HG03103 (cell line): ENCODE measurements at regions not wholly inside any gene's neighbourhood (a gene's known extent, or its start where the extent isn't known, plus 50 kb on each side); places are given as distances from the start of the nearest gene placed in this dataset.

ENCODE experiments used
- ATAC-seq: cut with Tn5 transposase; IDR thresholded peaks from one replicate; pipeline ENCODE4 v1.9.1; 2021; ENCODE audit warnings: low read depth; ENCODE audit not compliant: unreplicated experiment

DNA sequence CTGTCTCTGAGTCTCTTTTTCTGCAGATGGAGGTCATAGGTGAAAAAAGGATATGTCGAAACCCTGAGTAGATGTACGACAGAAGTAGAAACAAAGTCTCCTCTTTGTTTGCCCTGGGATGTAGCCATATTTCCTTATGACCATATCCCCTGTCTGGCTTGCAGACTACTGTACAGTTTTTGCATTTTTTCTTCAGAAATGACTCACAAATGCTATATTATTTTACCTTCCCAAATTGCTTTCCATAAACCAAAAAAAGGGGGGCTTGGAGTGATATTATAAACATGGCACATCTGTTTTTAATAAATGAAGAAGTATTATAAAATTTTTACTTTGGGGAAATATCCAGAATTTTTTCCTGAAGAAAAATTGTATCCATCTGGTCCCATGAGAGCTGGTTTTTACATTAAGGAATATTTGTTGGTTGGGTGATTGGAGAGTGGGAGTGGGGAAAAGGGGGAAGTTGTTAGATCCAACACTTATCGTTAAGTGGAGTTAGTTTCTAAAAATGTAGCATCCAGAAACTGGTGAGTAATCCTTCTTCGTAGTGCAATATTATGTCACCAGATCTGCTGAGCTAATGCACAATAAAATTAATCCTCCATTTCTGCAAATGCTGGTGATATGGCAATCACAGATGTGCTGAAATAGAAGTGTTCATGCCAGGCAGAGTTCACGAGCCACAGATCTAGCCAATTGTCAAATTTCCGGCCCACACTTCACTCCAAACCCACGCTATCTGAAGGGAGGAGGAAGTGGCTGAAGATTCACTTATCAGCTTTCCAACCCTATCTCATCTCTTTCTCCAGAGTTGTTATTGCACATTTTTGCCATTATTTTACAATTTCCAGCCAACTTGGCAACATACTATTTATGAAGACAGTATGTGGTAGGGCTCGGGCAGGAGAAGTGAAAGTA lies 313.6 kb upstream of the ATP11B start:
- no peak for ATAC-seq

DNA sequence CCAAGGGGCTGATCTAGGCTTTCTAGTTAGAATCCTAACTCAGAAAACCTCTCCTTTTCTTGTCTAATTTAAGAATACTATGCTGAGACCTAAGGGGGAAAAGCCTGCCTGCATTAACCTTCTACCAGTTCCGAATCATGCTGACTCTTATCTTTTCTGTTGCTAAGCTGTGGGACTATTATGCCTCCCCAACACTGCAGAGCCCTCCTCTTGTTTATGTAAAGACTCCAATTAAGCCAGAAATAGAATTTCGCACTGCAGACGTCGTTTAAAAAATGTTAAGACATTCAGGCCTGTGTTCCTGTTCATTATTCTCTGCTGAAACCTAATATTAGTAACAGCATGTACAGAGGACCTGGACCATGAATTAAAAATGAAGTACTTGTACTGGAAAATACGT lies 310.6 kb upstream of the ATP11B start:
- no peak for ATAC-seq

GRCh38 chr3:182484682-182485081 lies 308.6 kb upstream of the ATP11B start:
- ATAC-seq = no peak

GRCh38 chr3:182485301-182485700 lies 308.0 kb upstream of the ATP11B start:
- no peak for ATAC-seq

DNA sequence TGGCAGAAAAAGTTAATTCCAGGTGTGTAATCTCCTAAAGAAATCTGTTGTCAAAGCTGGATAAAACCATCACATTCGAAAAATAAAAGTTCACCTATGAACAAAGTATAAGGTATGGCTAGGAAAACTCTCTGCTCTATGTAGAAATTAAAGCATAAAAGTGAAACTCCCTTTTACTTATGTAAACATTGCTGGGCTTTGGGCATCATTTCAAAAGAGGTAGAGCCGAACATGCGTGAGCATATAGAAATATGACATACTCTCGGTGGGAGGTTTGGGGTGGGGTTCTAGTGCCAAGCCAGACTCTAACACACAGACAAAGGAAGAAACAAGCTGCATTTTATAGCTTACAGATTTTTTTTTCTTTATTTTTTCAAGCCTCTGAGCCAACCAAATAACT lies 306.8 kb upstream of the ATP11B start:
- no peak for ATAC-seq

DNA sequence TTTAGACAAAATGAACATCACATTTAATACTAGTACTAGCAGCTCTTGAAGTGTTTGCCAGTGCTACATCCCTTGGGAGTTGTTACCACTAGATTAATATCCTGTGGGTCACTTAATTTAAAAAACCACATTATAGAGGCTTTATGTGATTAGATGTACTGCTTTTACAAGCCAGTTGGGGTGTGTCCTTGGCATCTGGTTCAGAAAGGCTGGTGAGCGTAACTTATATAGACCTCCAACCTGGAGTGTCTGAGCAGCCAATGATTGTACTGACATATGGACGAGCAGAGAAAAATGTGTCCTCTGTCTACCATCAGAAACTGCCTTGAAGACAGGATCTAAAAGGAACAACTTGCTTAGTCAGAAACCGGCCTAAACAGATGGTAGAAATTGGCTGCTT lies 306.2 kb upstream of the ATP11B start:
- ATAC-seq = no peak

DNA sequence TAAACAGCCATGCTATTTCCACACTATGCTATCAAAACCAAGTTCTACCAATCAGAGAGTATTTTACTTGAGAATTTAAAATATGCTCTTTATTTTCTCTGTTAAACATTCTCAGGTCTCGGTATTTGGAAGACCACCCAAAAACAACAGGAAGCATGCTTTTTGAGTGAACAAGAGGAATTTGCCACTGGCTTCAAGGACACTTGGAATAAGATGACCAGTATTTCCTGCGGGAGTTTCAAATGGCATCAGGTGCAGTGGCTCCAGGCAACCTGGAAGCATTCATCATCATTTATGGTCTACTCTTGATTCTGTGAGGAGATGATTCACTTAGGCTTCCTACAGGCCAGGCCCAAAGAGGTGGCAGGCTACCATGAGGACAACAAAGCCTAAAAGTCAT lies 305.7 kb upstream of the ATP11B start:
- no peak for ATAC-seq

DNA sequence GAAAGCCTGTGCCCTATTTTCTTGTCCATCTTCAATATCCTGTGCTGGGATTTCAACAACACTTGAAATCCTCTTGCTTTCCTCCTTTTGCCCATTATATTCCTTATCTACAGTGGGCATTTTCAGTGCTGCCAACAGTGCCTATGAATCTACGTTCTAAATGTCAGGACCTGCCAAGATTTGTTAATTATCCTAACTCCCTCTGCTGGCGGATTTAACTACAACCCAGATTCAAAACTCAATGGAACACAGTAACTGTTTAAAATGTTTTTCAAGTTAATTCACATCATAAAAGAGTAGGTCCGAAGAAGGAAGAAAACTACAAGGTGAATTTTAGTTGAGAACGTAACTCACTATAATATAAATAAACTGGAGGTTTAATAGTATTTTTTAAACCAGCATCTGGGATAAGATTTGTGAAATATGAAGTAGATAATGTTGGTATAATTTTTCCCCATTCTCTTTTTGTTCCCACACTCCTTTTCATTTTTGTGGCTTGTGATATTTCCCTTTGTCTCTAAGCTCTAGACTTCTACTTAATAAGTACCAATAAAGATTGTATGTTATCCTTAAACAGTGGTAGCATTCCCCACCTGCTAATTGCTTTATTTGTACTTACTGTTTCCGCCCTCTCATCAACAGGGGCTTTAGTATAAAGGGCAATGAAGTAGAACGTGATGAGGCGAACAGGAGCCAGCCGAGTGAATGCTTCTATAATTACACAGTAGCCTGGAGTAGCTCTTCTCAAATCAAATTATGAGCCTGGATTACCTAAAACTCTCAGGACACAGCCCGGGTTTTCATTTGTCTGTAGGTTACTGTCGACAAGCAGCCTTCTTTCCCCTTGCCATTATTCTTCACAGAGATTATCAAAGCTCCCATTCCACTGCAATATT lies 302.5 kb upstream of the ATP11B start:
- ATAC-seq = no peak

GRCh38 chr3:182491577-182491976 lies 301.7 kb upstream of the ATP11B start:
- no peak for ATAC-seq

DNA sequence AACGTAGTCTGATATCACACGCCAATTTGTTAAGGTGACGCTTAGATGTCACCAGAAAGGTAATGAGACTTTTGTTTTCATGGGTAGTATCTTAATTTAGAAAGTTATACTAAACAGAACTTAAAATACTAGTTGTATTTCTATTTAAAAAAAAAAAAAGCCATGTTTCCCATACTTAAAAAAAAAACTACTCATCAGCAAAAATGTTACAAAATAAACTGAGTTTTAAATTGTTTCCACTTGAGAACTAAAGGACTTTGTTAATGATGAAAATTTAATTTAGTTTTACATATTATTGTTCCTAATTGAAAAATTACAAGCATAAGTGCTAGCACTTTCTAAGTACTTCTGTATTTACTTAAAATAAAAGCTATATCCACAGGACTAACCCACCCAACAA lies 300.8 kb upstream of the ATP11B start:
- no peak for ATAC-seq

DNA sequence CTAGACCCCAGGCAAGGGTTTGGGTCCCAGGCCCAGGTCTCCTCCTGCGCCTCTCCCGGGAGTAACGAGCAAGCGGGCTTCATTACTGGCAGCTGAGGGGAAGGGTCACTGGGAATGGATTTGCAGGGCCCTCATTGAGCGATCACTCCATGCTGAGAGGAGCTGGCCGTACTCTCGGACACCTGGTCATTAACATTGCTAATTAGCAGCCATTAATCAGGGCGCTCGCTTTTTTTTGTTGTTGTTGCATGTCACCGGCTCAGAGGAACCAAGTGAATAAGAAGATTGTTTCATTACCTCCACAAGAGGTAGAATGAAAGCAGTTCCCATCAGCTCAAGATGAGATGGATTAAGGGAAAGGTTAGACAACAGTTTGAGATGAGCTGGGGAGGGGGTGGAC lies 293.0 kb upstream of the ATP11B start:
- ATAC-seq = no peak

DNA sequence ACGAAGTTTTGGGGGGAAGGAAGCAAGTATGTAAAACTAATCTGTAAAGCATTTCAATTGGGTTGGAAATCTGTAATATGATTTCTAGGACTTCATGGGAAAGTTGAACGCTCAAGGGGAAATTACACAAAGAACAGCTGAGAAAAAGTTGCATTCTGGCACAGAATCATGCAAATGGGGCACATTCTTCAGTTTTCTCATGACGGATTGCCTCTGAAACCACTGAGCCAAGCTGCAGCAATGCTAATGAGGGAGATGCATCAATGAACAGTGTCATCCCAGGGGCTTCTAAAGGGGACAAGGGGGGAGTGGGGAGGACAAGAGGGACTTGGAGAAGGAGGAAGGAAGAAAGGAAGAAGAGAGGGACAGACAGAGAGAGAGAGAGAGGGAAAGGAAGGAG lies 291.4 kb upstream of the ATP11B start:
- ATAC-seq = no peak

GRCh38 chr3:182503401-182503800 lies 289.9 kb upstream of the ATP11B start:
- no peak for ATAC-seq

GRCh38 chr3:182508919-182509711 lies 284.2 kb upstream of the ATP11B start:
- no peak for ATAC-seq

GRCh38 chr3:182509844-182510460 lies 283.4 kb upstream of the ATP11B start:
- ATAC-seq = no peak

DNA sequence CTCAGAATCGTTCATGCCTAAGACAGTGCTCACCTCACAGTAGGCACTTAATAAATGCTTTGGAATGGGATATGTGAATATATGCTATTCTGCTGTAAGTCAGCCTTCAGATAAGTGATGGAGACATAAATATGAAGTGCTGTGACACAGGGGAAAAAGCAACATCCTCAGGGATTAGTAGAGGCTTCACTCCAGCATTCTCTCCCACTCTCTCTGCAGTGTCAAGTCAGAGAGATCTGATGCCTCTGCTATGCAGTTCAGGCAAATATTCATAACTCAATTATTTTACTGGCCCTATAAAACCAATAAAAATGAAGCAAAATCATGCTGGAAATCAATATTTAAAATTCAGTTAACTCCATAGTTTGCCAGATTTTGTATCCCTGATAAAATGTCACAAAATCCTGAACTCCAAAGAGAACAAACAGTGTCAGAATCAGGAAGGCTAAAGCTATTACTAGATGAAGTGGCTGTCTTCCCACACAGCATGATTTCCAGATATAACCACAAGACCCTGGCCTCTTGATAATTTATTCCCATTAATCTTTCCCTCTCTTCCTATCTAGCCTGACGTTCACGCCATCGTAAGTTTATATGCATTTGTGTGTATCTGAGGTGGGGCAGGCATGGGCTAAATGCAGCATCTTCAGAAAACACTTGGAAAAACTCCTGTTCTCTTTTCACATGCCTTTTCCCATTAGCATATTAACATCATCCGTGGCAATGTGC lies 278.9 kb upstream of the ATP11B start:
- ATAC-seq = no peak

- no peak for ATAC-seq
Observed at GRCh38 chr3:182516597-182517336, 276.5 kb upstream of the ATP11B start.

DNA sequence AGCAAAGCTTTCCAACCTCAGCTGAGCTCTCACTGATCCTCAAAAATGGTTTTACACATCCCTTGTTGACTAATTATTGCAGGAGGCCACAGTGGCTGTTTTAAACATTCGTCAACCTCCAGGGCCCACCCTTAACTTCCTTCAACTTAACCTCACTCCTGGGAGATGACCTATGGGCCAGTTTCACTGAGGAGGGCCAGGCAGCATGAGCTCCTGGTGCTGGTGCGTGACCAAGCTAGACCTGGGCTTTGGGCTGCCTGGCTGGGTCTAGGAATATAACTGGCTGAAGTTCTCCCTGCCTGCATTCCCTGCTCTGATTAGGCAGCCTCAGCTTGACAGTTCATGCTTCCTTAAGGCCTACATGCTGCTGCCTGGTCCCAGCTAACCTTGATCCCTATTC lies 273.7 kb upstream of the ATP11B start:
- ATAC-seq = no peak

GRCh38 chr3:182521339-182521738 lies 272.0 kb upstream of the ATP11B start:
- peak; percentile 55 for ATAC-seq
